ENCODE measurements at regions not wholly inside any gene's neighbourhood (a gene's known extent, or its start where the extent isn't known, plus 50 kb on each side); places are given as distances from the start of the nearest gene placed in this dataset.
"Not testable (repeated sequence)": the region's sequence is repeated elsewhere in the genome, so short reads cannot be mapped to it uniquely, and the experiment has no call there.

- TF ChIP-seq CTCF (IDR thresholded peaks at IDR 0.05 in 8 of 11, conservative IDR thresholded peaks at IDR 0.05 in 3 of 11); POLR2A (IDR thresholded peaks at IDR 0.05): not testable (repeated sequence)
These were observed 213.8 kb upstream of the PLGLB1 start for GRCh38 chr2:87235333-87235981.

Data from spleen (tissue), 7 donors.